Gastroesophageal sphincter (tissue), 4 donors: ENCODE measurements at regions not wholly inside any gene's neighbourhood (a gene's known extent, or its start where the extent isn't known, plus 50 kb on each side); places are given as distances from the start of the nearest gene placed in this dataset.

ENCODE experiments used
- ATAC-seq: fragments of 150-250 bp; one replicate; pipeline ENCODE4 v1.9.1; 2016; ENCODE audit warnings: mild to moderate bottlenecking, moderate library complexity
- H3K27ac ChIP-seq, 4 donors: fragments of 200-600 bp; sonication (generic) in 3 of 4; 1 replicate in 3 of 4; 2 replicates in 1 of 4; pipeline ENCODE4 v1.5.1; 2016 to 2019
- H3K27me3 ChIP-seq: fragments of 200-600 bp; sonication (generic); one replicate; pipeline ENCODE4 v1.5.1; 2019
- H3K36me3 ChIP-seq, 2 donors: fragments of 200-600 bp; sonication (generic); one replicate each; pipeline ENCODE4 v1.5.1; 2019; ENCODE audit warnings: control low read depth in 1 of 2
- H3K4me1 ChIP-seq, 3 donors: fragments of 200-600 bp; sonication (generic); 1 replicate in 2 of 3; 2 replicates in 1 of 3; pipeline ENCODE4 v1.5.1; 2016 to 2019; ENCODE audit warnings: control low read depth in 2 of 3
- H3K4me3 ChIP-seq, 2 donors: fragments of 200-600 bp; sonication (generic); one replicate each; pipeline ENCODE4 v1.5.1; 2019; ENCODE audit warnings: mild to moderate bottlenecking in 1 of 2, moderate library complexity in 1 of 2
- H3K9me3 ChIP-seq, 3 donors: fragments of 200-600 bp; sonication (generic); one replicate each; pipeline ENCODE4 v1.5.1; 2017 to 2019; ENCODE audit warnings: control low read depth in 2 of 3
- EP300 ChIP-seq: sonication (generic); formaldehyde crosslinking; IDR thresholded peaks from one replicate; pipeline ENCODE4 v1.6.1; 2017; ENCODE audit warnings: antibody characterized with exemption, mild to moderate bottlenecking
- POLR2A ChIP-seq, 2 donors: fragments of 450-650 bp; IDR thresholded peaks; one replicate each; pipeline ENCODE4 v1.6.1; 2017; ENCODE audit warnings: antibody characterized with exemption in 2 of 2, mild to moderate bottlenecking in 2 of 2, moderate library complexity in 1 of 2
- POLR2AphosphoS5 ChIP-seq: sonication (generic); formaldehyde crosslinking; IDR thresholded peaks from one replicate; pipeline ENCODE4 v1.6.1; 2017; ENCODE audit warnings: antibody characterized with exemption
- WGBS, 2 donors: methylation state at CpG; one replicate each; pipeline ENCODE4 v1.1.5; 2018; ENCODE audit warnings: low coverage in 1 of 2; 5-methylcytosine and 5-hydroxymethylcytosine counted together
- TF ChIP-seq, protein P1 (sequence below), 4 experiments: fragments of 200-600 bp in 2 of 4; fragments of 450-650 bp in 2 of 4; sonication (generic) in 1 of 4; IDR thresholded peaks; one replicate each; pipeline ENCODE4 v1.5.1; 2017 to 2019; ENCODE audit warnings: antibody characterized with exemption in 4 of 4, mild to moderate bottlenecking in 2 of 4, moderate library complexity in 2 of 4

DNA sequence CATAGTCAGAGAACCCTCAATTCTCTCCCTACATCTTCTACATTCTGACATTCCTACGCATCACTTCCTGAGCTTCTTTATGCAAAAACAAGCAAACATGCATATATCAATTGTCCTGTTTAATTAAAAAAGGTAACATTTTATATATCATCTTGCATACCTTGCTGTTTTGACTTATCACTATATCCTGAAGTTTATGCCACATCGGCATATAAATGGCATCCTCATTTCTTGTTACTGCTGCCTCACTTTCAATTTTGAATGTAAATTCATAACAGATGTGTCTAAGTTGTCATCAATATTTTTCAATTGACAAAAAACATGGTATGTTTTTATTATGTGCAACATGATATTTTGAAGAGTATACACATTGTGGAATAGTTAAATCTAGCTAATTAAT lies 377.3 kb upstream of the STEAP1 start:
- no peak for ATAC-seq

DNA sequence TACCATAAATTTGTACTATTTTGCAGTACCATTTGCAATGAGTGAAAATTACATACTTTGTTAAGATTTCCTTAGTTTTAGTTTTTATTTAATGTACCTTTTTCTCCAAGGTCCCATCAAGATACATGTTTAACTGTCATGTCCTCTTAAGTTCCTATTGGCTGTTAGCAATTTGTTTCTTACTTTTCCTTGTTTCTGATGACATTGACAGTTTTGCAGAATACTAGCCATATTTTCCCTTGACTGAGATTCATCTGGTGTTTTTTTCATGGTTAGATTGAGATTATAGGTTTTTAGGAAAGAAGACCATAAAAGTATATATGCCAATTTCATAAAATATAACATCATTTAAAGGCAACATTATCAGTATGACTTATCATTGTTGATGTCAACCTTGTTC lies 376.8 kb upstream of the STEAP1 start:
- TF ChIP-seq POLR2A (IDR thresholded peaks at IDR 0.05), result no peak
- TF ChIP-seq, protein P1, sequence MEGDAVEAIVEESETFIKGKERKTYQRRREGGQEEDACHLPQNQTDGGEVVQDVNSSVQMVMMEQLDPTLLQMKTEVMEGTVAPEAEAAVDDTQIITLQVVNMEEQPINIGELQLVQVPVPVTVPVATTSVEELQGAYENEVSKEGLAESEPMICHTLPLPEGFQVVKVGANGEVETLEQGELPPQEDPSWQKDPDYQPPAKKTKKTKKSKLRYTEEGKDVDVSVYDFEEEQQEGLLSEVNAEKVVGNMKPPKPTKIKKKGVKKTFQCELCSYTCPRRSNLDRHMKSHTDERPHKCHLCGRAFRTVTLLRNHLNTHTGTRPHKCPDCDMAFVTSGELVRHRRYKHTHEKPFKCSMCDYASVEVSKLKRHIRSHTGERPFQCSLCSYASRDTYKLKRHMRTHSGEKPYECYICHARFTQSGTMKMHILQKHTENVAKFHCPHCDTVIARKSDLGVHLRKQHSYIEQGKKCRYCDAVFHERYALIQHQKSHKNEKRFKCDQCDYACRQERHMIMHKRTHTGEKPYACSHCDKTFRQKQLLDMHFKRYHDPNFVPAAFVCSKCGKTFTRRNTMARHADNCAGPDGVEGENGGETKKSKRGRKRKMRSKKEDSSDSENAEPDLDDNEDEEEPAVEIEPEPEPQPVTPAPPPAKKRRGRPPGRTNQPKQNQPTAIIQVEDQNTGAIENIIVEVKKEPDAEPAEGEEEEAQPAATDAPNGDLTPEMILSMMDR (IDR thresholded peaks at IDR 0.05), result no peak
- TF ChIP-seq EP300, result no peak
- no peak for TF ChIP-seq POLR2AphosphoS5
- H3K9me3 ChIP-seq, result no peaks in the 10 kb centered on the region
- no peak overlapping the region for H3K4me3 ChIP-seq
- ATAC-seq, result no peak
- no peaks in the 10 kb centered on the region for H3K27me3 ChIP-seq
- H3K4me1 ChIP-seq, result no peaks in the 10 kb centered on the region
- no peak overlapping the region for H3K27ac ChIP-seq
- H3K36me3 ChIP-seq, result no peaks in the 10 kb centered on the region

More for the DNA sequence above, 377.3 kb upstream of the STEAP1 start:
- H3K9me3 ChIP-seq, result no peaks in the 10 kb centered on the region
- no peaks in the 10 kb centered on the region for H3K4me1 ChIP-seq
- H3K36me3 ChIP-seq, result no peaks in the 10 kb centered on the region
- no peak overlapping the region for H3K27ac ChIP-seq
- H3K27me3 ChIP-seq, result no peaks in the 10 kb centered on the region
- TF ChIP-seq, protein P1 (IDR thresholded peaks at IDR 0.05), result no peak
- TF ChIP-seq POLR2AphosphoS5, result no peak
- TF ChIP-seq POLR2A (IDR thresholded peaks at IDR 0.05), result no peak
- no peak for TF ChIP-seq EP300
- H3K4me3 ChIP-seq, result no peak overlapping the region
- WGBS, 2 donors, result 88 to 92% methylated on average over 2 of the region's 2 CpGs

DNA sequence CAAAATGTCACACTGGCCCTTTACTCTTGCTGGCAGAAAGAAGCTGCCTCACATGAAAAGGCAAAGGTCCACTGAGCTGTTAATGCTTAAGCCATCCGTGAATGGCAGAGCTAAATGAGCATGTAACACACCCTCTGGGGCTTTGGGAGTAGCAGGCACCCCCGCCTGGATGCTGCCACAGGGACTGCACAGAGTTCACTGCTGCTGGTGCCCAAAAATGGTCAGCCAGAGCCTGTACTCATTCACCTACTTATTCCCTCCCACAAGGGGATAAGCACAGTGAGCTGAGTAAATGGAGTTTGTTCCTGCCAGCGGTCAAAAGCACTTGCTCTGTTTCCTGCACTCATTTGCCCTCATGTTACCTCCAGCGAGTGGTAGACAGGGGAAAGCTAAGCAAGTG lies 374.0 kb upstream of the STEAP1 start:
- 80 to 88% methylated on average over 1 to 2 of the region's 4 CpGs for WGBS, 2 donors
- H3K27ac ChIP-seq, result no peak overlapping the region
- H3K4me1 ChIP-seq, result no peaks in the 10 kb centered on the region
- H3K4me3 ChIP-seq, result no peak overlapping the region
- no peaks in the 10 kb centered on the region for H3K36me3 ChIP-seq
- no peak for TF ChIP-seq EP300
- no peak for TF ChIP-seq POLR2A (IDR thresholded peaks at IDR 0.05)
- TF ChIP-seq POLR2AphosphoS5, result no peak
- TF ChIP-seq, protein P1 (IDR thresholded peaks at IDR 0.05), result no peak
- no peaks in the 10 kb centered on the region for H3K27me3 ChIP-seq
- H3K9me3 ChIP-seq, result no peaks in the 10 kb centered on the region
- ATAC-seq, result no peak

DNA sequence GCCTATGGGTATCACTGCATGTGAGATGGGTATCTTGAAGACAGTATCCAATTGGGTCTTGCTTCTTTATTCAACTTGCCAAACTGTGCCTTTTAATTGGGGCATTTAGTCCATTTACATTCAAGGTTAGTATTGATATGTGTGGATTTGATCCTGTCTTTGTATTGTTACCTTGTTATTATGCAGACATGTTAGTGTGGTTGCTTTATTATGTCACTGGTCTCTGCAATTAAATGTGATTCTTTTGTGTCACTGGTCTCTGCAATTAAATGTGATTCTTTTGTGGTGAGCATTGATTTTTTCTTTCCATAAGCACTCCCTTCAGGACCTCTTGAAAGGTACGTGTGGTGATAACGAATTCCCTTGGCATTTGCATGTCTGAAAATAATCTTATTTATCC lies 357.8 kb upstream of the STEAP1 start:
- Histone ChIP-seq H3K36me3 (no peaks in the 10 kb centered on the region), H3K4me3 (no peak overlapping the region), H3K27me3 (no peaks in the 10 kb centered on the region), H3K4me1 (no peaks in the 10 kb centered on the region), H3K27ac (no peak overlapping the region), H3K9me3 (peaks cover 0 to 5% (median 0%) of the 10 kb centered on the region in 3 donors)
- TF ChIP-seq POLR2A (IDR thresholded peaks at IDR 0.05) (no peak), EP300 (no peak), POLR2AphosphoS5 (no peak)
- TF ChIP-seq, protein P1 (IDR thresholded peaks at IDR 0.05), result no peak
- no peak for ATAC-seq
- WGBS, 2 donors, result 89 to 95% methylated on average over 2 of the region's 2 CpGs

DNA sequence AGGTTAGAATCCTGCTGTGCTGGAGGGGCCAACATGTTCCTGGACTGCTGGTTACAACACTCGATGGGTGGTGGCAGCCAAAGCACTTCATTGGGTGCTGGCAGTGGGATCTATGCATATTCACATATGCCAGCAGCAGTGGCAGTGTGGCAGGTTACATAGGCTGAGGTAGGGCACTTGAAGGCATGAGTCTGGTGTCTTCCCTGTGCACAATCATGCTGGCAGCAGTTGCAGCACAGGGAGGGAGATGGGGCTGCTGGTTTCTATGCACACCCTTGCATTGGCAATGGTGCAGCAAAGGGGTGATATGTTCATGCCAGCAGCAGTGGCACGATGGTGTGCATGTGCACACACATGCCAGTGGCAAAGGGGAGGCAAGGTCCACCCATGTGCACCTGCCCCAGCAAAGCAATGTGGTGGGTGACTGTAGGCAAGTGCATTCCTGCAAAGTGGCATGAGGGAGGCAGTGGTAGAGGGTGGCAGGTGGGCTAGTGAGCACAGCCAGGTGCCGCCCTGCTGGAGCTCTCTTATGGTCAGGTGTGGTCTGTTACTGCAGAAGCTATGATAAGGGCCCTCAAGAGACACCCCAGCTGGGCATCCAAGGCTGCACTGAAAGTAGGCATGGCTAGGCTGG lies 356.2 kb upstream of the STEAP1 start:
- WGBS, 2 donors, result 40 to 92% methylated on average over 2 of the region's 3 CpGs
- Histone ChIP-seq H3K4me3 (no peak overlapping the region), H3K36me3 (no peaks in the 10 kb centered on the region), H3K9me3 (peaks cover 0 to 2% (median 0%) of the 10 kb centered on the region in 3 donors), H3K4me1 (no peaks in the 10 kb centered on the region), H3K27ac (no peak overlapping the region), H3K27me3 (no peaks in the 10 kb centered on the region)
- no peak for TF ChIP-seq EP300
- no peak for TF ChIP-seq POLR2AphosphoS5
- TF ChIP-seq POLR2A (IDR thresholded peaks at IDR 0.05), result no peak
- TF ChIP-seq, protein P1 (IDR thresholded peaks at IDR 0.05), result no peak
- no peak for ATAC-seq
